IPS-NIHi7 (cell line): ENCODE measurements at regions not wholly inside any gene's neighbourhood (a gene's known extent, or its start where the extent isn't known, plus 50 kb on each side); places are given as distances from the start of the nearest gene placed in this dataset.
"Not testable (repeated sequence)": the region's sequence is repeated elsewhere in the genome, so short reads cannot be mapped to it uniquely, and the experiment has no call there.

Experiments
- DNase-seq: peaks from one replicate; pipeline ENCODE4 v3.0.0; 2012; ENCODE audit warnings: mixed read lengths; ENCODE audit errors: extremely low spot score

DNA sequence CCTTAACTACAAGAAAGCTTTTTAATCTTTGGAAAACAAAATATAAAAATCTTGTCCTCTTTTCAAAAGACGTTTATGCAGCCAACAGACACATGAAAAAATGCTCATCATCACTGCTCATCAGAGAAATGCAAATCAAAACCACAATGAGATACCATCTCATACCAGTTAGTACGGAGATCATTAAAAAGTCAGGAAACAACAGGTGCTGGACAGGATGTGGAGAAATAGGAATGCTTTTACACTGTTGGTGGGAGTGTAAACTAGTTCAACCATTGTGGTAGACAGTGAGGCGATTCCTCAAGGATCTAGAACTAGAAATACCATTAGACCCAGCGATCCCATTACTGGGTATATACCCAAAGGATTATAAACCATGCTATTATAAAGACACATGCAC is 1255.0 kb downstream of the ROBO1 start:
- DNase-seq = not testable (repeated sequence)

DNA sequence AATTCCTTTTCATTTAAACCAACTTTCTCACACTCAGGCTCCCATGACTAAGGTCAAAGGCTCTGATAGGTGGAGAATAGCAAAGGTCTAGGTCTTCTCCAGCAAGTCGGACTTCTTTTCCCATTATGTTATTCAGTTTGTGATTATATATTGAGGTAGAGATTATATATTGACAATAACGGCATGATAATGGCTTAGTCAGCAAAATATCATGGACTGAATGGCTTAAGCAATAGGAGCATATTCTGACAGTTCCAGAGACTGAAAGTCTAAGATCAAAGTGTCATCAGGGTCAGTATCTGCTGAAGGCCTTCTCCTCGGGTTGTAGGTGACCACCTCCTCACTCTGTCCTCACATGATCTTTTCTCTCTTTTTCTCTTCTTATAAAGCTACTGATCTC is 1251.4 kb downstream of the ROBO1 start:
- no peak for DNase-seq

DNA sequence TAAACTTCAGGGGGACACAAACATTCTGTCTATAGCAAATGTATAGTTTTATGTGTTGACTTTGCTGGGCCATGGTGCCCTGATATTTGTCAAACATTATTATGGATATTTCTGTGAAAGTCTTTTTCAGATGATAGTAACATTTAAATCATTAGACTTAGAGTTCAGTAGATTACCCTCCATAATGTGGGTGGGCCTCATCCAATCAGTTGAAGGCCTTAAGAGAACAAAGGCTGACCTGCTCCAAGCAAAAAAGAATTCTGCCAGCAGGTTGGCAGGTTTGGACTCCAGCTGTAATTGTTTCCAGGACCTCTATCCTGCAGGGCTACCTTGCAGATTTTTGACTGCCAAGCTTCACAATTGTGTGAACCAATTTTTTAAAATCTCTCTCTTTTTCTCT is 1250.9 kb downstream of the ROBO1 start:
- no peak for DNase-seq

DNA sequence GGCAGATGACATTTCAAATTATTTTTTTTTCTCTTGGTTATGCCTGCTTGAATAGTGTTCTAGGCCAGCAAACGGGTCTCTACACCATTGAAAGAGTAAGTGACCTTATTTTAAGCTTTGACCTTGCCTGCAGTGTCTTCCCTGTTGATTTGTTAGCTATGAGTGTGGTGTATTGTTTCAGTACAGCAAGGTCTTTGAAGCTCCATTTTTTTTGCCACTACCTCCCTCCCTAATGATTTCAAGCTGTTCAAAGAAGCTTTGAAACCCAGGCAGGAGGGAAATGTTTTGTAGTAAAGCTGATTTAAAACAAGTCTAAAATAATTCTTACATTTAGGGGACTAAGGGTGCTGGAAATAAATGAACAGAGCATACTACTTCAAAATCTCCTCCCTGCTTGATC is 1249.8 kb downstream of the ROBO1 start:
- DNase-seq = no peak

DNA sequence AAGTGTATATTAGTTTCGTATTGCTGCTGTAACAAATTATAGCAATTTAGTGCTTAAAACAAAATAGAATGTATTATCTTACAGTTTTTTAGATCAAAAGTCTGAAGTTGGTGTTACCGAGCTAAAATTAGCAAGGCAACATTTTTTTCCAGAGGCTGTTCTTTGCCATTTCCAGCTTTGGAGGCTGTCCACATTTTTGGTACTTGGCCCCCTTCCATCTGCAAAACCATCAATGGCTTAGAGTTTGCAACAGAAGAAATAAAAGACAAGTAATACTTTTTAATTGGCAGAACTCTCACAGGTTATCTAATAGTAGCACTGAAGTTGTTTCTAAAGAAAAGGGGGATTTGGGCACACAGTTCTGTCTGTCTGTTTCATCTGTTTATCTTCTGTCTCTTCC is 1248.5 kb downstream of the ROBO1 start:
- DNase-seq = no peak

DNA sequence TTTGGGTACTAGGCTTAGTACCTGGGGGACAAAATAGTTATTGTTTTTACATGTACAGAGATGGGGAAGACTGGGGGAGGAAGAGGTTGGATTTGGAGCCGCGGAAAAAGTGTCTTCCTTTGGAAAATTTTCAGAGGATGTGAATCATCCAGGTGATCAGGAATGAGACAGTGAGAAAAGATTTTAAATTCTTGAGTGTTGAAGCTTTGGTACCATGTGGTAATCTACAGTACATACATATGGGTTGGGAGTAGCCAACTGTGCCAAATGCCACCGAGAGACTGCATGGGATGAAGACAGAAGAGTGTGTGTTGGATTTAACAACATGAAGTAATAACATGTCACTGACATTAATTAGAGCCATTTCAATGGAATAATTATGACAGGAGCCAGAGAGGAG is 1238.2 kb downstream of the ROBO1 start:
- no peak for DNase-seq

DNA sequence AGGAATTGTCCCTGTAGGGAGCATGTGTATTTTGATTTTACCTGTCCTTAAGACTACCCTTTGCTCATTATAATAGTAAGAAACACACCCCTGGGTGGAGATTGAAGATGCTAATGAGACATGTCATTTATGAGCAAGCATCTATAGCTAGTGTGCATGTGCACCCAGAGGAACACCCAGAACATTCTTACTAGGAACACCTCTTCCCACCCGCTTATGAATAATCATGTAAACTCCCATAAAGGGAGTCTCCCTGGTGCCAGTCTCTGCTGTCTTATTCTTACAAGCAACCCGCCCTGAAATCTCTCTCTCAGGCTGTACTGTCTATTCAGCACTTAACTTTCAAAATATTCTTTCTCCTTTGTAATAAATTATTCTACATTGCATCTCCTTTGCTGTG is 1227.3 kb downstream of the ROBO1 start:
- no peak for DNase-seq

DNA sequence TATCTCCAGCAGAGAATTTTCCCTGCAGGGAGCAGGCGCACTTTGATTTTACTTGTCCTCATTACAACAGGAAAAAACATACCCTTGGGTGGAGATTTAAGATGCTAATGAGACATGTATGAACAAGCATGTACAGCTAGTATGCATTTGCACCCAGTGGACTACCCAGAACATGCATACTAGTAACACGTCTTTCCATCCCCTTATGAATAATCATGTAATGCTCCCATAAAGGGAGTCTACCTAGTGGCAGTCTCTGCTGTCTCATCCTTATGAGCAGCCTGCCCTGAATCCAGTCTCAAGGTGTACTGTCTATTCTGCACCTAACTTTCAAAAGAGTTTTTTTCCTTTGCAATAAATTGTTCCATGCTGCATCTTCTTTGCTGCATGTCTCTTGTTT is 1222.0 kb downstream of the ROBO1 start:
- DNase-seq = no peak
